Trophoblast cell (in vitro differentiated cells and primary cell): ENCODE measurements at regions not wholly inside any gene's neighbourhood (a gene's known extent, or its start where the extent isn't known, plus 50 kb on each side); places are given as distances from the start of the nearest gene placed in this dataset.

Source experiments
- DNase-seq, 2 donors: peaks; one replicate each; pipeline ENCODE4 v3.0.0-alpha.2; 2016
- H2AFZ ChIP-seq: 2 replicates; pipeline ENCODE4 v1.6.1; 2013; ENCODE audit warnings: low read length, moderate library complexity, mild to moderate bottlenecking; ENCODE audit not compliant: insufficient read depth, poor library complexity
- H2AK5ac ChIP-seq: 2 replicates; pipeline ENCODE4 v1.6.1; 2013; ENCODE audit warnings: mild to moderate bottlenecking, low read length
- H2BK120ac ChIP-seq: 2 replicates; pipeline ENCODE4 v1.6.1; 2013; ENCODE audit warnings: low read length, mild to moderate bottlenecking, moderate library complexity; ENCODE audit not compliant: insufficient read depth, poor library complexity
- H2BK12ac ChIP-seq: 2 replicates; pipeline ENCODE4 v1.6.1; 2013; ENCODE audit warnings: mild to moderate bottlenecking, low read length, moderate library complexity
- H2BK5ac ChIP-seq: 2 replicates; pipeline ENCODE4 v1.6.1; 2013; ENCODE audit warnings: low read length, low read depth, moderate library complexity, mild to moderate bottlenecking; ENCODE audit not compliant: poor library complexity
- H3K14ac ChIP-seq: 2 replicates; pipeline ENCODE4 v1.6.1; 2013; ENCODE audit warnings: mild to moderate bottlenecking, low read length
- H3K18ac ChIP-seq: 2 replicates; pipeline ENCODE4 v1.6.1; 2013; ENCODE audit warnings: mild to moderate bottlenecking, low read length
- H3K23ac ChIP-seq: 2 replicates; pipeline ENCODE4 v1.6.1; 2013; ENCODE audit warnings: low read length
- H3K27ac ChIP-seq: 2 replicates; pipeline ENCODE4 v1.5.1; 2013; ENCODE audit warnings: low read depth, mild to moderate bottlenecking, inconsistent platforms, low read length, moderate library complexity
- H3K27me3 ChIP-seq: 2 replicates; pipeline ENCODE4 v1.6.1; 2013; ENCODE audit warnings: inconsistent platforms, mild to moderate bottlenecking, low read length, moderate library complexity; ENCODE audit not compliant: insufficient read depth
- H3K36me3 ChIP-seq, 2 experiments: 1 replicate in 1 of 2; 2 replicates in 1 of 2; pipeline ENCODE4 v1.6.1; 2013; ENCODE audit warnings: low read length in 2 of 2, mild to moderate bottlenecking in 2 of 2, moderate library complexity in 1 of 2; ENCODE audit not compliant: insufficient read depth in 2 of 2, control insufficient read depth in 1 of 2
- H3K4ac ChIP-seq: 2 replicates; pipeline ENCODE4 v1.6.1; 2013; ENCODE audit warnings: low read depth, mild to moderate bottlenecking, low read length, moderate library complexity
- H3K4me1 ChIP-seq, 2 experiments: 1 replicate in 1 of 2; 2 replicates in 1 of 2; pipeline ENCODE4 v1.6.1; 2013; ENCODE audit warnings: low read length in 2 of 2, mild to moderate bottlenecking in 2 of 2, moderate library complexity in 1 of 2; ENCODE audit not compliant: insufficient read depth in 2 of 2, control insufficient read depth in 1 of 2
- H3K4me2 ChIP-seq: 2 replicates; pipeline ENCODE4 v1.6.1; 2013; ENCODE audit warnings: inconsistent platforms, mild to moderate bottlenecking, low read length, moderate library complexity
- H3K4me3 ChIP-seq: 2 replicates; pipeline ENCODE4 v1.5.1; 2013; ENCODE audit warnings: mild to moderate bottlenecking, low read depth, low read length, inconsistent platforms
- H3K79me1 ChIP-seq: one replicate; pipeline ENCODE4 v1.6.1; 2013; ENCODE audit warnings: low read length
- H3K79me2 ChIP-seq: 2 replicates; pipeline ENCODE4 v1.6.1; 2013; ENCODE audit warnings: low read length, mild to moderate bottlenecking; ENCODE audit not compliant: control insufficient read depth, insufficient read depth, poor library complexity
- H3K9ac ChIP-seq: 2 replicates; pipeline ENCODE4 v1.6.1; 2013; ENCODE audit warnings: mild to moderate bottlenecking, low read length
- H3K9me3 ChIP-seq: 2 replicates; pipeline ENCODE4 v1.6.1; 2013; ENCODE audit warnings: low read depth, mild to moderate bottlenecking, control low read depth, inconsistent platforms, low read length; ENCODE audit not compliant: insufficient read depth
- H4K12ac ChIP-seq: 2 replicates; pipeline ENCODE4 v1.6.1; 2013; ENCODE audit warnings: low read depth, mild to moderate bottlenecking, low read length, moderate library complexity
- H4K8ac ChIP-seq: 2 replicates; pipeline ENCODE4 v1.6.1; 2013; ENCODE audit warnings: low read depth, mild to moderate bottlenecking, low read length, moderate library complexity
- H4K91ac ChIP-seq: one replicate; pipeline ENCODE4 v1.6.1; 2013; ENCODE audit warnings: low read depth, mild to moderate bottlenecking, low read length, moderate library complexity
- WGBS: extraction: QIAGEN DNeasy Blood & Tissue Kit; methylation state at CpG from one replicate; pipeline ENCODE4 v1.1.7; 2013; ENCODE audit warnings: missing lambda C conversion rate; ENCODE audit not compliant: insufficient read length, insufficient coverage; ENCODE audit errors: extremely low coverage; 5-methylcytosine and 5-hydroxymethylcytosine counted together

DNA sequence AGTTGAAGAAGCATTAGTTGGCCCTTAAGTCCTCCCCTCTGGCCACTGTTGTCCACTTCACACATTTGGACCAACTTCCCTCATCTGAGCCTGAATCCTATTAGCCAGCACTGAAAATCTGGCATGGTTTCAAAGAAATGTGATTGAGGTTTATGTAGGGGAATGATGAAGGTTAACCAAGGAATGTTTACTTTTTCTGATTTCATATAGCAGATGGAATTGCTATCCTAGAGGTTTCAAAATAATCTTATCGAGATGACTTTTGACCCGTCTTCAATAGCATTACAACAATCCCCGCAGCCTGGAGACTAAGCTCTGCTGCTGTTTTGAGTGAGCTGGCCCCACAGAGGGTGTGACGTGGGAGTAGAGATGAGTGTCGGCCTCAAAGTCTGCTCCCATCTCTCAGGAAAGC, 200.8 kb upstream of the IL12A start:
- Histone ChIP-seq H3K36me3 (peaks cover 0 to 3% of the 10 kb centered on the region in 2 experiments), H2AFZ (no peak overlapping the region), H3K4ac (peak overlapping the region; percentile 81), H3K4me2 (no peak overlapping the region), H3K79me1 (peaks cover 23% of the 10 kb centered on the region), H2AK5ac (peak overlapping the region; percentile 94), H3K9ac (no peak overlapping the region), H3K79me2 (peaks cover 12% of the 10 kb centered on the region), H4K12ac (peak overlapping the region; percentile 36), H3K4me3 (no peak overlapping the region), H2BK12ac (peak overlapping the region; percentile 94), H4K91ac (peak overlapping the region; percentile 83), H3K27ac (peak overlapping the region; percentile 93), H4K8ac (peak overlapping the region; percentile 80), H3K18ac (peak overlapping the region; percentile 64), H2BK5ac (peak overlapping the region; percentile 92), H3K27me3 (no peaks in the 10 kb centered on the region), H3K9me3 (no peaks in the 10 kb centered on the region), H3K4me1 (peaks cover 29 to 31% of the 10 kb centered on the region in 2 experiments), H2BK120ac (peak overlapping the region; percentile 95), H3K14ac (peak overlapping the region; percentile 82), H3K23ac (no peak overlapping the region)
- WGBS, result no CpG with 5 or more reads among the region's 5 CpGs
- DNase-seq, result peak; percentile 79 to 91

DNA sequence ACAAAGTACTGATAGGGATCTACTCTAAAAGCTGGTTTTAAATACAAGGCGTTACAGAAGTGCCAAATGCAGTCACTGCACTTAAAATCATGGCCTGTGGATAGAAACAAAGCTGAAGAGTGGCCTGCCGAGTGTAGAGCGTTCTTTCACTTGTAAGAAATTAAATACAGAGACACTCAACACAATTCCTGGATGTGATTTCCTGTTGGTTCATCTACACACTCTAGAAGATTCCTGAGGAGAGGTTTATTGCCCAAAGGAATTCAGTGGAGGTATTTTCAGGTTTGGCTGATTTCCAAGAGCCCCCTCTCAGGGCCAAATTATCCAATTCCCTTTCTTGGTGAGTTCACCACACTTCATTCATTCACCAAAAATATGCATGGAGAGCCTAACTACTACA, 200.3 kb upstream of the IL12A start:
- H4K12ac ChIP-seq, result no peak overlapping the region
- no peak overlapping the region for H2AFZ ChIP-seq
- no peak overlapping the region for H4K8ac ChIP-seq
- H3K4me2 ChIP-seq, result no peak overlapping the region
- peaks cover 12% of the 10 kb centered on the region for H3K79me2 ChIP-seq
- H3K23ac ChIP-seq, result no peak overlapping the region
- peak overlapping the region; percentile 92 for H2BK5ac ChIP-seq
- H3K4me1 ChIP-seq, result peaks cover 27 to 29% of the 10 kb centered on the region in 2 experiments
- H2BK120ac ChIP-seq, result peak overlapping the region; percentile 85
- peak in 1 of 2 donors; percentile 44 for DNase-seq
- no peak overlapping the region for H3K9ac ChIP-seq
- H3K14ac ChIP-seq, result no peak overlapping the region
- H3K79me1 ChIP-seq, result peaks cover 21% of the 10 kb centered on the region
- no peak overlapping the region for H2AK5ac ChIP-seq
- no peak overlapping the region for H3K4me3 ChIP-seq
- H3K18ac ChIP-seq, result no peak overlapping the region
- no peak overlapping the region for H3K4ac ChIP-seq
- no CpG with 5 or more reads among the region's 3 CpGs for WGBS
- no peaks in the 10 kb centered on the region for H3K9me3 ChIP-seq
- no peaks in the 10 kb centered on the region for H3K27me3 ChIP-seq
- H2BK12ac ChIP-seq, result peak overlapping the region; percentile 35
- peak overlapping the region; percentile 93 for H3K27ac ChIP-seq
- H4K91ac ChIP-seq, result peak overlapping the region; percentile 76
- peaks cover 0 to 3% of the 10 kb centered on the region in 2 experiments for H3K36me3 ChIP-seq

DNA sequence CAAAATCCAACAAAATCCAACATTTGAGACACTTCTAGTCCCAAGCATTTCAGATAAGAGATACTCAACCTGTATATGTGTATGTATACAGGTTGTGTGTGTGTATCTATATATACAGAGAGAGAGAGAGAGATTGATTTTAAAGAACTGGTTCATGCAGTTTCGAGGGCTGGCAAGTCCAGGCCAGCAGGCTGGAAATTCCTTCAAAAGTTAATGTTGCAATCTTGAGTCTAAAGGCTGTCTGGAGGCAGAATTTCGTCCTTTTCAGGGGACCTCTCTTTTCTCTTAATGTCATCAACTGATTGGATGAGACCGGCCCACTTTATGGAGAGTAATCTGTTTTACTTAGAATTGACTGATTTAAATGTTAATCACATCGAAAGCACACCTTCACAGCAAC, 199.6 kb upstream of the IL12A start:
- Histone ChIP-seq H2AFZ (no peak overlapping the region), H3K14ac (peak overlapping the region; percentile 58), H3K4me1 (peaks cover 24% of the 10 kb centered on the region in 2 experiments), H2BK12ac (peak overlapping the region; percentile 93), H3K4ac (peak overlapping the region; percentile 85), H3K9ac (no peak overlapping the region), H3K79me1 (peaks cover 21% of the 10 kb centered on the region), H4K12ac (no peak overlapping the region), H3K27me3 (no peaks in the 10 kb centered on the region), H3K79me2 (peaks cover 14% of the 10 kb centered on the region), H3K27ac (peak overlapping the region; percentile 80), H2BK120ac (peak overlapping the region; percentile 90), H2BK5ac (peak overlapping the region; percentile 87), H3K23ac (no peak overlapping the region), H4K91ac (peak overlapping the region; percentile 91), H3K36me3 (peaks cover 0 to 3% of the 10 kb centered on the region in 2 experiments), H3K4me3 (no peak overlapping the region), H3K4me2 (no peak overlapping the region), H4K8ac (peak overlapping the region; percentile 70), H2AK5ac (no peak overlapping the region), H3K18ac (peak overlapping the region; percentile 62), H3K9me3 (no peaks in the 10 kb centered on the region)
- WGBS, result no CpG with 5 or more reads among the region's 4 CpGs
- peak in 1 of 2 donors; percentile 80 for DNase-seq

DNA sequence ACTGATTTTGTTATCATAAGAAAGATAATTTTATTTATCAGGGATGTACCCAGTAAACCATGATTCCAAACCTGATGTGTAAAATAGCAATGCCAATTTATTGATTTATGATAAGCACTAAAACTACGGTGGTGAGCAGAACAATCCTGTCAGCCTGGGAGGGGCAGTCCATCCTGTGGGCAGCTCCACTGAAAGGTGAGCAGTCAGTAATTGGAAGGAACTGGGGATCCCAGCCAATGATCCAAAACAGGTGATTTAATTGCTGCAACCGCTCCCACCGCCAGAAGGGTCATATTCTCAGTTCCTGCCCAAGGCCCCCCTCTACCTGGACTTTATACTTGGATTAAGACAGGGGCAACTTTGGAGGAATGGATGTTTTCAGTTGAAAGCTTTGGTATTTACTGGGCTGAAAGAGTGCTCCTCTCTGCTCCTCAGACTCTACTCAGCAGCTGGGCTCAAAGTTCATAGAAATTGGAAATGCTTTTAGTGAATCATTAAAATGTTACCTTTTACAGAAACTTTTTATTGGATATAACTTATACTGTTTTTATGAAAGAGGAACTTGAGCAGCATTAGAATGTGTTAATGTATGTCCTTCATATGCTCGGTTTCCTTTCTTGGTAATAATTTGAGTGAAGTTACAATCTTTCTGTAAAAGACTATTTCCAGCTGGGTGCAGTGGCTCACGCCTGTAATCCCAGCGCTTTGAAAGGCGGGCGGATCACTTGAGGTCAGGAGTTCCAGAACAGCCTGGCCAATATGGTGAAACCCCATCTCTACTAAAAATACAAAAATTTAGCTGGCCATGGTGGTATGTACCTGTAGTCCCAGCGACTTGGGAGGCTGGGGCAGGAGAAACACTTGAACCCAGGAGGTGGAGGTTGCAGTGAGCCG, 198.6 kb upstream of the IL12A start:
- H2BK12ac ChIP-seq, result no peak overlapping the region
- no peaks in the 10 kb centered on the region for H3K9me3 ChIP-seq
- H2BK5ac ChIP-seq, result peak overlapping the region; percentile 87
- H4K91ac ChIP-seq, result peak overlapping the region; percentile 45
- peaks cover 13% of the 10 kb centered on the region for H3K79me2 ChIP-seq
- H3K4me1 ChIP-seq, result peaks cover 19 to 24% of the 10 kb centered on the region in 2 experiments
- peaks cover 20% of the 10 kb centered on the region for H3K79me1 ChIP-seq
- peak overlapping the region; percentile 80 for H3K27ac ChIP-seq
- no peak overlapping the region for H3K23ac ChIP-seq
- H3K4me3 ChIP-seq, result no peak overlapping the region
- H4K12ac ChIP-seq, result no peak overlapping the region
- no peak for DNase-seq
- no peak overlapping the region for H3K9ac ChIP-seq
- no CpG with 5 or more reads among the region's 10 CpGs for WGBS
- H3K18ac ChIP-seq, result no peak overlapping the region
- H3K36me3 ChIP-seq, result peaks cover 0 to 3% of the 10 kb centered on the region in 2 experiments
- no peaks in the 10 kb centered on the region for H3K27me3 ChIP-seq
- H2BK120ac ChIP-seq, result peak overlapping the region; percentile 30
- no peak overlapping the region for H2AFZ ChIP-seq
- no peak overlapping the region for H2AK5ac ChIP-seq
- no peak overlapping the region for H4K8ac ChIP-seq
- peak overlapping the region; percentile 24 for H3K14ac ChIP-seq
- no peak overlapping the region for H3K4me2 ChIP-seq
- peak overlapping the region; percentile 86 for H3K4ac ChIP-seq
